GM21390 (cell line): ENCODE measurements at regions not wholly inside any gene's neighbourhood (a gene's known extent, or its start where the extent isn't known, plus 50 kb on each side); places are given as distances from the start of the nearest gene placed in this dataset.
"Not testable (repeated sequence)": the region's sequence is repeated elsewhere in the genome, so short reads cannot be mapped to it uniquely, and the experiment has no call there.

Experiments used
- ATAC-seq: cut with Tn5 transposase; IDR thresholded peaks from one replicate; pipeline ENCODE4 v1.9.1; 2021; ENCODE audit not compliant: unreplicated experiment

DNA sequence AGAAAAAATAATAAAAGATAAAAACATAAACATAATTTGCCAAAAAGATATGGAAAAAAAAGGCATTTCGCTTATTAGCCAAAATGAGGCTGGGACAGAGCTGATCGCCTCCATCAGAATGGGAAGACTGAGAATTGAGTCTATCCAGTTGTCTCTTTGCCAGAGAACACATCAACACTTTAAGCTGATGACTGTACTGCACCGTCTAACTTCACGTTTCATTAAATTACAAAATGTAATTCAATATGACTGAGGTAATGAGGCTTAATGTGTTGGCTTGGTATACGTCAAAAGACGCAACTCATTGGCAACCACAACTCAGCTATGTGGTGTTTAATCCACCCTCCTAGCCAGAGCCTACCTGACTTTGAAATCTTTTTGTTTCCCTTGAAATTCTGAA, 462.7 kb upstream of the CD180 start:
- ATAC-seq: no peak

DNA sequence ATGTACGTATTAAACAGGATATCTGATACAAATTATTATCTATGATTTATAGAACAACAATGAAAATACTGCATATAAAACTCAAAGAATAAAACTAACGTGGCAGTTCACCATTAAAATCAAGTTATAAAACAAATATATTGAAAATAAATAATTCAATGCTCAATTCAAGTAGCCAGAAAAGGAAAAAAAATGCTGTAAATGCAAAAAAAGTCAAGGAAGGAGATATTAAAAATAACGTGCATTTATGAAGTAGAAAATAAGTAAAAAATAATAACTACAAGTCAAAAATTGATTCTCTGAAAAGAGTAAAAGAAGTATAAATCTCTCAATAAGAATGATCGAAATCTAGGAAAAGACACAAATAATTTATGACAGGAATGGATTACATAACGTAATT, 460.5 kb upstream of the CD180 start:
- no peak for ATAC-seq

DNA sequence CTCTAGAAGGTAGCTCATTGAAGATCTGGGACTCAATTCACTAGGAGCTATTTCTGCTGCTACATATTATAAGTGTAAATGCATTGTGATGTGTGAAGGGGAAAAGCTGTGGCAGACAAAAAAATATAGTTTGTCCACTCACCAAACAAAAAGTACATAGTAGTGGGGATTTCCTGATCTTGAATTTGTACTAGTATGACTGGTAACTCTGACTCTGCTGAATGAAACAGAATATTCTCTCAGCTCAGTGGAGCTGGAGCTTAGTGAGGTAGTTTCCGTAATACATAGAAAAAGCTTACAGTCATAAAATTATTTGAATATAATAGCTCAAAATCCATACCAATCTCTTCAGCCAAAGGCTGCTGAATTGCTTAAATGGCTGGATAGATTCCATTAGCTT, 455.6 kb upstream of the CD180 start:
- ATAC-seq: no peak

DNA sequence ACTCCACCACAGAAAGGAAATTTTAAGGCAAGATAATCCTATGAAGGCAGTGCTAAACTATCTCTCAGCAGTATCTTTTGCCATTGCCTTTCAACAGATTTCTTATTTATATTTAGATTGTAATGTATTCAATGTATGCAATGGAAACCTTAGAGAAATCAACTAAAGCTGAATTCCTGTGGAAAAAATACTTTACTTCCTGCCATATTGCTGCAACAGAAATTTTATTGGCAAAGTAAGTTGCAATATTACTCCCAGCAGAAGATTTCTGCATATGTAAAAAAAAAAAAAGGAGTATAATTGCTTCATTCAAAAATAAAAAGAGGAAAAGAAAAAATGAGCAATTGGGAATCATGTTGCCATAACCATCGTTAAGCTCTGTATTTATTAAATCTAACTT, 454.6 kb upstream of the CD180 start:
- ATAC-seq: no peak

DNA sequence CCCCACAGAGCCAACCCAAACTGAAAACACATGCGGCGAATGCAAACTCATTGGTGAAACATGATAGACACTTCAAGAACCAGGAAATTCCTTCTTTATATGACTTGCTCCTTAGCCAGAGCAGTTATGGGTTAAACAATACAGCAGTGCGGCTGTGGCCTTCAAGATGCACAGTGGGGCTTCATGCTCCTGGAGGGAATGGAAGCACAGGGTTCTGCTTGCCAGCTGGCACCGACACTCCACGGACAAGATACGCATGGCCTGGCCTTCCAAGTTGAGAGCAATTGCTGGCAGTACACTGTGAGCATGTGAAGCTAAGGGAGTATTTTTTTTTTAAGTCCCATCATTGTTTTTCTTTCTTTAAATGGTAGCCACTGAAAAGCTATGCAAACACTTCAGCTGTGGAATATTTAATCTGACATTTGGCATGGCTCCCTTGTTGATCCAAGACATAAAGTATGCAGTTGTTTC, 451.6 kb upstream of the CD180 start:
- no peak for ATAC-seq

DNA sequence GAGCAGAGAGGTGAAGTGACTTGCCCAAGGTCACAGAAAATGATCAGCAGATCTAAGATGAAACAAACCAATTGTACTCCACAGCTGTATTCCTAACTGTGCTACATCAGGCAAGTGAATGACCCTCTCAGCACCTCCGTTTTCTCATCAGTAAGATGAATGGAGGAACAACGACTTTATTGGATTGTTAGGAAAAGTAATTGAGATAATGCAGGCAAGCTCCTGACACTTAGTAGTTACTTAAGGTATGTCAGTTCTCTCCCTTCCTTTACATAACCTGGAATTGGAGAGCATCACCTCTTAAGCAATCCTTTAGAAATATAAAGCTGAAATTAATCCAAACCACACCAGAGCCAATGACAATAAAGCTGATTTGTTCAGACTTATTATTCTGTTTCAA, 451.2 kb upstream of the CD180 start:
- no peak for ATAC-seq

DNA sequence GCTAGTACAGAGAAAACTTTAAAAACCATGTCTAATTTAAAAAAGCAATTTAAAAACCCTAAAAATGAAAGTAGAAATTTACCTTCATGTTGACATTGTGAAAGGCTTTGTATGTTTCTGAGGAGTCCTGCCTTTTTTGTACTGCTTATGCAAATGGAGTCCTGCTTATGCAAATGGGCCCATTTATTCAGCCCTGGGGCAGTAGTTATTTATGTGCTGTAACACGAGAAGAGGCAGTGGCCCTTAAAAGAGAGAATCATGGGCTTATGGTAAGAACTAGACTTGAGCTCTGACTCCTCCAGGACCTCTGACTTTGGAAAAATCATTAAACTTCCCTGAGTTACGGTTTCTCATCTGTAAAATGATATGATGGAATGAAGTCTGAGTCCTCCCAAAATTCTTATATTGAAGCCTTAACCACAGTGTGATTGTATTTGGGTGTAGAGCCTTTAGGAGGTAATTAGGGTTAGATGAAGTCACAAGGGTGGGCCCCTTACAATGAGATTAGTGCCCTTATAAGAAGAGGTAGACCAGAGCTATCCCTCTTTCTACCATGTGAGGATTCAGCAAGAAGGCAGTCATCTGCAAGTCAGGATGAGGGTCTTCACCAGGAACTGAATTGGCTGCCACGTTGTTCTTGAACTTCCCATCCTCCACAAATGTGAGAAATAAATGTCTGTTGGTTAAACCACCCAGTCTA, 447.8 kb upstream of the CD180 start:
- no peak for ATAC-seq

DNA sequence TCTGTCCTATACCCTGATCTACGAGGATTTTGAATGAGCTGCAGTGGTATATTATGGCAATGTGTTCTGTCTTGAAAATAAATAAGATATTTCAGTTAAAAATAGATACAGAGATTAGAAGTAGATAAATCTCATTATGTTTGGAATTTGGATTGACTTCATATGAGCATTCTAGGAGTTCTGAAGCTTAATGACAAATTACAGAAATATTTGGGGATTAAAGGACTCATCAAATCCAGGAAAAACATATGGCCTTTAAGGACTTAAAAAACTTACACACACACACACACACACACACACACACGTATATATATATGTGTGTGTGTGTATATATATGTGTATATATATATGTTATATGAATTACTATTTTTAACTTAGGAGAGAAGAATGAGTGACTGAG, 446.9 kb upstream of the CD180 start:
- ATAC-seq: no peak

DNA sequence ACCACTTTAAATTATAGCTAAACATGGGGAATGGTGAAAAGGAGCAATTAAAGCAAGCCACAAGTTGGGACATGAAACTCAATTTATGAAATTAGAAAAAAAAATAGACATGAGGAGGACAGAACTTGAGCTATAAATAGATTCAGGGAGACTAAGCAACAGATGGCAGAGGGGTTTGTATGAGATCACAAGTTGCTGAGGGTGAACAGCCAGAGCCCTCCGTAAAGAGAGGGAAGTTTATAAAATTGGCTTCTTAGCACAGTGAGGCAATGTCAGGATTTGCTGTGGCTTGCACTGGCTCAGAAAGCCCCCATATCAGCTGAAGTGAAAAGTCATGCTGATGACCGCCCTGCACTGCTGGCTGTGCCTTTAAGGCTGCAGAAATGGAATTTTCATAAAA, 443.4 kb upstream of the CD180 start:
- no peak for ATAC-seq

DNA sequence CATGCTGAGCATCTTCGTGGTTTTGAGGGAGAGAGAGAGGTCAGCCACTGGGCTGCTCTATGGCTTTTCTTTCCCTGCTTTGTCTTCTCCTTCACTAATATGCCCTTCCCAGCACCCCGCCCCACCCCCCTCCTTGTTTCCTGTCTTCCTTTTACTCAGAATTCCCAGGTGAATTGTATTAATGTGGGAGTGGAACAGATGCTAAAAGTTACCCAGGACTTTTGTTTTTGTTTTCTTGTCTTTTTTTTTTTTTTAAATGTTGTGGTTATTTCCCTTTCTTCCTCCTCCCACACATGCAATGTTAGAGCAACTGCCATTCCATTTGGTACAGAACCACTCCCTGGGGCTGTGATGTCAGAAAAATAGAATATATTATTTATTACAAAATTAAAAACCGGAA, 442.7 kb upstream of the CD180 start:
- ATAC-seq: no peak

DNA sequence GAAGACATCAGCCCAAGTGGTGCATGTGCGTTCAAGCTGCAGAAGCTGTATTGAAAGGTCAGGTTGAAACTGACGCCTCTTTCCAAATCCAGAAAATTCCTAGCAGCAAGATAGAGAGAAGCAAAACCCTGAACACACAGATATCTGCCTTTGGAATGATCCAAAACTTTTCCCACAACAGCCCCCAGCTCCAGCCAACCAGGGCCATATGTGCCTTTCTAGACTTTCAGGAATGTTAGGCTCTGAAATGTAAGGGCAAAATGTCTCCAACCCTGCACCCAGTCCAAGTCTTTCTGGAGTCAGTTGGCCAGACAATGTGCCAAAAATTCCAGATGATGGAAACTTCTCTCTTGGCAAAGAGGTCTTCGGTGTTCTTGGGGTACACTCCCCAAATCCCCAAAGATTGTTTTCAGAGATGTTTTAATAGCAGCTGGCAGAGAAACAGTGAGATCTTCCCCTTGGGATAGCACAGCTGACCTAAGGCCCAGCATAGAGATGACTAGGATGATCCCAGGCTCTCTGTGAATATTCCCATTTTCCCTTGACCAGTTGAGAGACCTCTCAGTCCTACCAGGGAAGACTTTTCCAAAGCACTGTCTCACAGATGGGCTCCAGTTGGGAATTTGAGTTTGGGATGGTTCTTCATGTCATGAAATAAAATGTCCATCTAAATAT, 440.4 kb upstream of the CD180 start:
- no peak for ATAC-seq

DNA sequence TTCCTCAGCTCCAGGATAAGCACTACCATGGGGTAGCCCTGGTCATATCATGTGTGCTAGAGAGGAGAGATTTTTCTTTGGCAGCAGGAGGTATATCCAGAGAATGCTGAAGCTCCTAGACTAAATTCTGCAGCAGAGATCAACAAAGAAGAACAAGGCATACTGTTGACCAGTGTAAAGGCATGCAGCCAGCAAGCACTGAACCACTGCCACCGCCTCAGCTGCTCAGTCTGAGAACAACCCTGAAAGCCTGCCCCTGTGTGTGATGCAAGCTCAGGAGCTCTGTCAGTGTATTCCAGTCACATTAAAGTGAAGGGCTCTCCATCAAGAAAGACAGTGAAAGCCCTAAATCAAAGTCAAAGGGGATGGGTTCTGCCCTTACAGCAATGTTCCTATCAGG, 439.5 kb upstream of the CD180 start:
- no peak for ATAC-seq

DNA sequence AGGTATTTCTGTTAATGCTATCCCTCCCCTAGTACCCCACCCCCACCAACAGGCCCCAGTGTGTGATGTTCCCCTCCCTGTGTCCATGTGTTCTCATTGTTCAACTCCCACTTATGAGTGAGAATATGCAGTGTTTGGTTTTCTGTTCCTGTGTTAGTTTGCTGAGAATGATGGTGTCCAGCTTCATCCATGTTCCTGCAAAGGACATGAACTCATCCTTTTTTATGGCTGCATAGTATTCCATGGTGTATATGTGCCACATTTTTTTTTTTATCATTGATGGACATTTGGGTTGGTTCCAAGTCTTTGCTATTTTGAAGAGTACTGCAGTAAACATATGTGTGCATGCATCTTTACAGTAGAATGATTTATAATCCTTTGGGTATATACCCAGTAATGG, 430.5 kb upstream of the CD180 start:
- ATAC-seq: not testable (repeated sequence)

DNA sequence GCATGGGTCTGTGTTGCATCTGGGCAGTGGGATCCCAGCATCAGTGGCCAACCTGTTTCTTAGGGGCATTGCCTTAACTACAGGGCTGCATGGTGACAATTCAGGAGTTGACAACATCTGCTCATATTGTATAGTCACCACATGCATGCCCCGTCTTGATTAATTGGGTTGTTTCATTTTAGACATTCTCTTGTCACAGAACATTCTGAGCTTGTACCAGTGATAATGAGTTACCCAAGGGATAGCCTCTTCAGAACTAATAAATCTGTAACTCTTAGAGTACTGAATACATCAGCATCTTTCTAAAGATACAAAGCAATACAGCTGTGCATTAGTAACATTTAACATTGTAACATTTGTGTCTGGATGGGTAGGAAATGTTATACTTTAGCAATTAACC, 426.5 kb upstream of the CD180 start:
- ATAC-seq: no peak

DNA sequence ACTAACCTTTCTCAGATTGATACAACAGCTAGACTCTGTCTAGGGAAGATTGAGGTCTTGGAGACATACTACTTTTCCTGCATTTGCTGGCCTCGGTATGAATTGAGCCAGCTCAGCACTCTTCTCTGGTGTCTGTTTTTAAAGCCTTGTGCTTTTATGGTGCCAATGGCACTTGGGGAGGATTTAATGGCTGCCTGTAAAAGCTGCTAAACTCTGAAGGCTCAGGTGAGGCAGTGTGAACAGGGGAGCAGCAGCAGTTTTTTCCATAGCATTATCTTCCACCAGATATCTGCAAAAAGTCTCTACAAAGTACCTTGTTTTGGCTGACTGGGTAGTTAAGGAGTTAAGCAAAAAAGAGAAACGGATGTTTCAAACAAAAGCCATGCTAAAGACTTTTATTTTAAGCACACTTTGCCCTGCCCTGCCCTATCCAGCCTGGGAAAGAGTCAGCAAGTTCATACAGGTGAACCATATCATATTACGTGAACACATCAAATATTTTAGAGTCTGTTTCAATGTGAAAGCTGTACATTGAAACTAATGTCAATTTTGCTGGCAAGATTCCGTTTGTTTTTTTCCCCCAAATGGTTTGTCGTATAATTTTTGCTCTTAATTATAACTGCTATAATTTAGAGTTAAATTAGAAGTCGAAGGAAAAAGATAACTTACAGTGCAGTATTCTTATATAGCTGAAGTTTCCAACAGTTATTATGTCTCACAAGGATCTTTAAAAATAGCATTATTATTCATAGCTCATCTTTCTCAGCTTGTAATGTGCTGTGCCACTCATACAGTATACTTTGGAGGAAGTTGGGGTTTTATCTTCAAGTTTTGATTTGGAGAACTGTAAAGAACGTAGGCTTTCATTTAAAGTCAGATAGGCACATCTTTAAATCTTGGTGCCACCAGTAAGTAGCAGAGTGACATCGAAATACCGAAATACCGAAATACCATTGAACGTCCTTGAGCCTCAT, 424.1 kb upstream of the CD180 start:
- ATAC-seq: no peak

DNA sequence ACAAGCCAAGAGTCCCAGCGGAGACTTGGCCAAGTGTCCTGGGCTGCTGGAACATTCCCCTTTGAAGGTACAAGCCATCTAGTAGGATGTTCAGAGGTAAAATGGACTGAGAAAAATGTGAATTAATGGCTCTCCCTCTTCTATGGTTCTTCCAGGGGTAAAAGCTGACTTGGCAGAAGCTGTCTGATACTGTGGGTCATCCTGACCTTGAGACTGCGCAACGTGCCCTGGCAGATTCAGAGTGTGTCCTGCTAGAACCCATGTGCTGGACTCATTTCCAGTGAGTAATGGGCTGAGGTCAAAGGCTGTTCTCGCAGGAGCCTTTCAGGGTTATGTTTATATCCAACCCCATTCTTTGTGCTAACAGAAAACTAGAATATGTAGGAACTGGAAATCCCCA, 423.0 kb upstream of the CD180 start:
- no peak for ATAC-seq

DNA sequence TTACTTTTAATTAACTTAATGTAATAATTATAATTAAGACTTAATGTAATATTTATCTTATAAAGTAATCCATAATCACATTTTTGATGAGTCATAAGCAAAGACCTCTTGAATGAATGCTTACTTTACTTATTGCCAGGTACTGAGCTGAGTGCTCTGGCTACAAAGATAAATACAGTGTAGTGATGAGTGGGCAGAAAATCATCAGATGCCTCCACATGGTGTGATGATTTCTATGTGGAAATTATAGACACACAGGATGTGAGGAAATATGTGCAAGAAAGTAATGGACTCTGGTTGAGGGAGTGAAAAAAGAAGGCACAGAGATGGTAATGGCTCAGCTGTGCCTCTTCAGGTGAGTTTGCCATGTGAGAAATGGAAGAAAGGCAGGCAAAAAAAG, 422.6 kb upstream of the CD180 start:
- no peak for ATAC-seq

DNA sequence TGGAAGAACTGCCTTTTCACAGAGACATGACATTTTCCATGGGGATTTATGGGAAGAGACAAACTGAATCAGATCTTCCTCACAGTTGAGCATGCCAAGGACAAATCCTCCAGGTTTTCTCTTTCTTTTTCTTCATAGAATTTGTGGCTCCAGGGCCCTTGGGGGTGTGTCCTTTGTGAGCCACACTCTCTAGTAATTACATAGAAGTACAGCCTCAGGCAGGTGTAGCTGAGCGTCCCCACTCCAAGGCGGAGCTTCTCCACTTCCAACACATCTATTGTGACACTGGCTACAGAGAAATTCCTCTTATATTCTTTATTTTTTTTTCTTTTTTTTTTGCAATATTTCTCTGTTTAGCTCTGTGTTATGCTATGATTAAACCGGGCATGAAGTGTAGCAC, 420.5 kb upstream of the CD180 start:
- ATAC-seq: no peak

DNA sequence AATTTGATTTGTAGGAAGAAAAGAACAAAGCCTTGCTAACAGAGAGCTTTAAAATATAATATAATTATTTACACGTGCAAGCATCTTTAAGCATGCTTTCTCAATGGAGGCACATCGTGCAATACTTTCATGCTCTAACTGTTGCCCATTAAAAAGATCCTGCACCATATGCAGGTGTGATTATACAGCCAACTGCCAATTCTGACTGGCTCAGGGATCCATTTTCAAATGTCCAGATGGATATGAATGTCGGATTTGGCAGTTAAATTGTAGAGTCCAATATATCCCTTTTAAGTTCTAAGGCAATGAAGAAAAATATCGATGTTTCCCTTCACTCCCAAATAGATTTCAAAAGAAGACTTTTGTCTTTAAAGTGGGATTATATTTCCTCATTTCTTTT, 416.4 kb upstream of the CD180 start:
- no peak for ATAC-seq

DNA sequence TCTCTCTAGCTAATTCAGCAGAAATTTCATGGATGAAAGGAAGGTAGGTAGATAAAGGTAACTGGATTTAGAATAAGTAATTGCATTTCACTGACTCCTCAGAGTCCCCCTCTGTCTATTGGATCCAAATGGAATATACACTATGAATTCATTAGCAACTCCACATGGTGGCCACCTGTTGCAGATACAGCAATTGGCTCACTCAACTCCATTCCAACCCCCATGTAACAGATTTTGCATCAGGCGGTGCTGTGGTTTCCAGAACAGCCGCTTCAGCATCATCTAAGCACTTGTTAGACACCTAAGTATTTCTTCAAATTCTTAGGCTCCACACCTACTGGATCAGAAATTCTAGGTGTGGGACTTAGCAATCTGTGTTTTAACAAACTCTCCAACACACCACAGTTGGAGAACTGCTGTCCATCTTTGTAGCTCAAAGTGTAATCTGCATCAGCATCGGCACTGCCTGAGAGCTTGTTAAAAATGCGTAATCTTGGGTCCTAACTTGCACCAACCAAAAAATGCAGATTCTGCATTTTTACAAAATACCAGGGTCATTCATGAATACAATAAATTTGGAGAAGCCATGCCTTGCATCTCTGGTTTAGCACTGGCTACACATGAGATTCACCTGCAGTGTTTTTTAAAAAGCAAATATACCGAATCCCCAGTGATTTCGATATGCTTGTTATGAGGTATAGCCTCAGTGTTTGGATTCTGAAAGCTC, 413.8 kb upstream of the CD180 start:
- ATAC-seq: no peak

DNA sequence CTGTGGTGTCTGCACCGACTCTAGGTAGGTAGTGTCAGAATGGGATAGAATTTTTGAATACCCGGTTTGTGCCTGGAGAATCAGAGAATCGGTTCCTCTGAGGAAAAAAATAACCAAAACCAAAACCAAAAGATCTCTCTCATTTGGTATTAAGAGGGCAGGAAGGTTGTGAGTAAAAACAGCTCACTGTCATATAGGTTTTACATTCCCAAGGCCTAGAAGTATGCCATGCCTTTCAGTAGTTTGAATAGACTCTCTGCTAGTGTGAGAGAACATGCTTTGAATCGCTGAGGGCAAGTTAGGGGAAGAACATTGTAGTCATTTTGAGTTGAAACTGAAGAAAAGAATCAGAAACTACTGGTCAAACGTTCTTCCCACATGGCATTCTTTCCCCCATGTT, 411.4 kb upstream of the CD180 start:
- no peak for ATAC-seq
